CD4-positive, alpha-beta T cell treated with Interleukin-4 for 1 hour (primary cell): ENCODE measurements at regions not wholly inside any gene's neighbourhood (a gene's known extent, or its start where the extent isn't known, plus 50 kb on each side); places are given as distances from the start of the nearest gene placed in this dataset.

Experiments
- DNase-seq, 2 donors: peaks; one replicate each; pipeline ENCODE4 v3.0.0-alpha.2; 2020 to 2022

DNA sequence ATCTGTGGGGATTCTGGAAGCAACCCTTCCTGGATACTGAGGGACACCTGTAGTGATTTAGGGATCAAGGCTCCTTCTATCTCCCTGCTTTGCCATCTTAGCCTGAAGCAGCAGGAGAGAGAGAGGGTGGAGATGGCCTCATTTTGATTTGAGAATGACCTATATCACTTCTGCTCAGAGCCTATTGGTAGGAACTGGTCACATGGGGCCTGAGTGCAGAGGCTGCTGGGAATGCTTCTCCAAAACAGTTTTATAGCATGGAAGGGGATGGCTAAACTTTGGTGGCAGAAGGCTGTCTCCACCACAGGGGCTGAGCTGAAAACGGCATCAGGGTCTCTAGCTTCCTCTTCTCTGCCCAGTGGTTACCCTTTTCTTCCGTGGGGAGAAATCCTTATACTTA is 105.8 kb downstream of the TBX19 start:
- no peak for DNase-seq

GRCh38 chr1:168381850-168382249 is 101.2 kb downstream of the TBX19 start:
- no peak for DNase-seq

DNA sequence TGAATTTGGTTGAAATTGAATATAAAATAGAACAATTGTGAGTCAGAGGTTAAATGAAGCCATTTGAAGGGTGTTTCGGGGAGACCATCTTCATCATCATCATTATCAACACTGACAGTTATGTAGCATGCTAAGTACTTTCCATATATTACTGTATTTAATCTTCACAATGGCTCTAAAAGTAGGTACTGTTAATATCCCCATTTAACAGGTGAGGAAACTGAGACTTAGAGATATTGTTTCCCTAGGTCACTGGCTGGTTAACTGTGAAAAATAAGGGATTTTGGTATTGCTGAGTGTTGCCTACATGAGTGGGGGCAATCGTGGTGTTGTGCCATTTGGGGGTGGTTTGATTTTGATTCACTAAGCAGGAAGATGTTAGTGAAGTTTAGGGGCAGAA is 100.3 kb downstream of the TBX19 start:
- no peak for DNase-seq

DNA sequence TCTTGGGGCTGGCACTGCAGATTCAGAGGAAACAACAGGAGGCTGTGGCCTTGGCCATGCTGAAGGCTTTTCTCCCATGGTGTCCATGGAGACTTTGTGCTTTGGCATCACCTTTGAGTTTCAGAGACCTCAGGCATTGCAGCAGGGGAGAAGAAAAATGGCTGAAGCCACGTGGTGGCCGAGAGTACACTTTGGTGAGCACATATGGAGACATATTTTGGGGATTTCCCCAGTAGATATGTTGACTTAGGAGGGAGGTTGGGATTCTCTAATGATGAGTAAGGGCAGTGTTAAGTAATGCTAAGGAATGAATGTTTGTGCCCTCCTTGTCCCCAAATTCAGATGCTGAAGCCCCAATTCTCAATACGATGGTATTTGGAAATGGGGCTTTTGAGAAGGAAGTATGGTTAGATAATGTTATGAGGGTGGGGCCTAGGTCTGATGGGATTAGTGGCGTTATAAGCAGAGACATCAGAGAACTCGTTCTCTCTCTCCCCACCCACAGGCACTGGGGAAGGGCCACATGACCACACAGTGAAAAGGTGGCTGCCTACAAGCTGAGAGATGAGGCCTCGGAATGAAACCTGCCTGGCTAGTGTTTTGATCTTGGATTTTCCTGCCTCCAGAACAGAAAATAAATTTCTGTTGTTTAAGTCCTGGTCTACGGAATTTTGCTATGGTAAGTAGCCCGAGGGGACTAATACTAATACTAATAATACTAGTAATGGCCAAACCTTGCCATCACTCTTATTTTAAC is 98.6 kb downstream of the TBX19 start:
- no peak for DNase-seq

DNA sequence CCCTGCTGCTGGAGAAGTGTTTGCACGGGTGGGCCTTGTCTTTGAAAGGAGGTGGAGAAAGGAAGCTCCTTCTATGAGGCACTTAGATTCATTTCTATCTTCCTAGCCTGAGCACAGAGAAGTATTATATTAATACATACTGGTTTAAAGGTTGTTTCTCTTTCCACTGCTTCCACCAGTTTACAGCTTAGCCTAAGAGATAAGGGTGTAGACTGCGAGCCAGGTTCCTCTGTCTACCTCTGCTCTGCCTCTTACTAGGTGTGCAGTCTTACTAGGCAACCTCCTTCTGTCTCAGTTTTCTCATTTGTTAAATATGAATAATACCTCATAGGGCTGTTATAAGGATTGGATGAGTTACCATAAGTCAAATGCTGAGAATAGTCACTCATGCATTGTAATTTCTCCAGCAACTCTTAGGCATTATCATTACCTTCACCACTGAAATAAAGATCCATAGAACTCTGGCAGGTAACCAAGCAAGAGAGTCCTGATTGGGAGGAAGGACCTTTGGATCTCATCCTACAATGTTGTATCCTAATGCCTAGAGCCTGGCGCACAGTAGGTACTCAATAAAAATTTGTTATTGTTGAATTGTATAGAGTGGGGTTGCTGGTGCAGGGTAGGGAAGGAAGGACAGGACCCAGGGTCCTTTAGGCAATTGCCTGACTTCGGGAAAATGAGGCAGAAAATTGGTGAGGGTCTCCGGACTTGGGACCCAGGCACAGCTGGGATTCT is 95.1 kb downstream of the TBX19 start:
- DNase-seq, result no peak

- no peak for DNase-seq
These were observed 93.9 kb downstream of the TBX19 start for GRCh38 chr1:168374566-168374965.

DNA sequence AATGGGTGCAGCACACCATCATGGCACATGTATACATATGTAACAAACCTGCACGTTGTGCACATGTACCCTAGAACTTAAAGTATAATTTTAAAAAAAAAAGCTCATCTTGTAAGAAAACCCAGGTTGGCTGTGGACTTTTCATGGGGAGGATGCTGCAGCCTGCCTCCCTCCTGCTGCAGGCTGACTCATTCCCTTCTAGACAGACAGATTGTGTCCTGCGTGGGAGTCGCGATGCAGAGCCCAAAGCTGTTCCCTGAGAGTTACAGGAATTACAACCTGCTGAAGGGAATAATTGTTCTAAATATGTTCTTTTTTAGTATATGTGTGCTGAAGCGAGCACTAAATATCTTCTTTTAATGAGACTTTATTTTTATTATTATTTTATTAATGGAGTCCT is 93.2 kb downstream of the TBX19 start:
- DNase-seq, result no peak

DNA sequence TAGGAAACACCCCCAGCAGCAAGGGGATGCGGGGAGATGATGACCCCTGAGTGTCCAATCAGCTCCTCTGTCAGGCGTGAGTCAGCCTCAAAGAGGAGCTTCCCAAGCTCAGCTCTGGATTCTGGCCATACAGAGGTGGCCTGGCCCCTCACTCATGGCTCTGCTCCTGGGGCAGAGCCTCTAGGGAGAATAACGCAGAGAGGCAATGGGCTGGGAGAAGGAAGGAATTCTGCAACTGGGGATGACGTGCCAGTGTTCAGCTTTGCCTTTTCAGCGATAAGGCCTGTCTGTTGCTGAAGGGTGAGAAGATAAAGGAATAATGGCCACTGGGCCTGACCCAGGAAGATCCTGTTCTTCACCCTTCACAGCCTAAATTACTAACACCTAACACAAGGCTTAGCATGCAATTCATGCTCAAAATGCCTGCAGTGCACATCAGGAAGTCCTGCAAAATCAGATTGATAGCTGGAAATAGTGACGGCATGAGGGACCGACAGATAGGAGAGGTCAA is 92.2 kb downstream of the TBX19 start:
- DNase-seq, result no peak

DNA sequence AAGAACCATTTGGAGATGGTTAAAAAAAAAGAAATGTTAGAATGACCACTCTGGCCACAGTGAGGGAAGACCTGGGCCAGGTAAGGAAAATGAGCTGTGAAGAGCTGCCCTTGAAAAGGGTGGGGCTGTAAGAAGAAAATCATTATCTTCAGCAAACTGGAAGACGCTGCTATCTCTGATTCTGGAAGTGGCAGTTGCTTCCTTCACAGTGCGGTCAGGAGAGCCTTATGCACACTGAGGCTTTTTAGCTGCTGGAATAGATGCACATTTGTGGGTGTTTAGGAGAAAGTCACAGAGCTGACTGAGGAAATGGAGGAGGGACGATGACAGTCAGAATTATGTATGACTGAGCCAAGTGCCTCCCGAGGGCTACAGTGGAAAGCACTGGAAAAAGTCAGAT is 91.6 kb downstream of the TBX19 start:
- DNase-seq, result no peak

DNA sequence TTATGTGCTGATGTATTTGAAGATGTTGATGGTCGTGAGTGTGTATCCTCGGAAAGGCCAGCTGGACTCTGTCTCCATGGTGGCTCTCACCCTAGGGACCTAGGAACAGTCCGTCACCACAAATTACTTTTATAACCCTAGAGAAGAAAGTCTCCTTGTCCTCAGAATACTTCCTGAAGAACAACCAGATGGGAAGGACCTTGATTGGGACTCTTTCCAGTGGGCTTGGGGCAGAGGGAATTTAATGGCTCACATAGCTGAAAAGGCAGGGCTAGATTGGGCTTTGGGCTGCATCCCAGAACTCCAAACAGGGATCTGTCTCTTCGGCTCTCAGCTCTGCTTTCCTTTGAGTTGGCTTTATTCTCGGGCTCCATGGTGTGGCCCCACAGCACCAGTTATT is 90.8 kb downstream of the TBX19 start:
- no peak for DNase-seq

DNA sequence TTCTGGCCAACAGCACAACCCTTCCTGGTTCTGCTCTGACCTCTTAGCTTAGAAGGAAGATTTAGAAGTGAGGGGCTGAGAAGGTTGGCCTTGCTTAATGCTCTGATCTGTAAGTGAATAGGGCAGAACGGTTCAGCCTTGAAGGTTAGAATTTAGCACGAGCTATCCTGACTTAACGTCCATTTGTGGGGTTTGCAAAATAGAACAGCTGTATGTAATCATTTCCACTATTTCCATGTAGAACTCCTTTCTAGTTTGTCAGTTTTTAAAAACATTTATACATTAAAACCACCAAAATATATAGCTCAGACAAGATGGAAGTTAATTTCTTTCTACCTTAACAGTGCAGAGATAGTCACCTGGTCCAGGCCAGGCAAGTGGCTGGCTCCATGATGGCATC is 89.9 kb downstream of the TBX19 start:
- no peak for DNase-seq

DNA sequence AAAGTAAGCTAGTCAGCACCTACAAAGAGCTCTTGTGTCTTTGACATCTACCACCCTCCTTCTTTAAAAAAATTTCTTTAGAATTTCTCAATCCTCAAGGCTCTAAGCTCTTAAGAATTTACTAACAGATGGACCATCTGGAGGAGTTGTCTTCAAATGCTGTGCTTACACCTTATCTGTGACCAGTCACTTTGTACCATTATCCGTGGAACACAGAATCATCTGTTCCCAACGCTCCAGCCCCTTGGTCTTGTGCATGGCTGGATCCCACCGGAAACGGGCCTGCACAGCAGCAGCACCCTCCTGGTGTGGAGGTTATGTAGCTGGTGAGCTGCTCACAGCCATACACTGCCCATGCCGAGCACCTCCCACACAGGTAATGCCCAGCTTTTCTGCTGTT is 89.0 kb downstream of the TBX19 start:
- DNase-seq, result no peak

DNA sequence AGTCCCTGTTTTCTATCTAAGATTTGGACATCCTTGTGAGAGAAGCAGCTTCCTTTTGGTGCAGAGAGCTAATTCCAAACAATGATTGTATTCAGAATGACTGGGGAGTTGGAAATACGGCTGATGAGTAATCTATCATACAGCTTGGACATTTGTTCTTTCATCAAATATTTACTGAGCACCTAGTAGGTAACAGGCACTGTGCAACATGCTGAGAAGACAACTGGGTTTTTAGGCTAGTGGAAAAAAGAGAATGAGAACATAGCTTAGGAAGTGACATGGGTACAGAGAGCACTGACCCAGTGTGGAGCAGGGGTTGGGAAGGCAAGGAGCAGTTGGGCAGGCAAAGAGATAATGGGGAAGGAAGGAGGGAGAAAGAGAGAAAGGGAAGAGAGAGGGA is 87.5 kb downstream of the TBX19 start:
- no peak for DNase-seq

- DNase-seq, result peak; percentile 13 to 53
These were observed 85.2 kb downstream of the TBX19 start for GRCh38 chr1:168365719-168366479.
